Tibial nerve (tissue), 3 donors: ENCODE measurements at regions not wholly inside any gene's neighbourhood (a gene's known extent, or its start where the extent isn't known, plus 50 kb on each side); places are given as distances from the start of the nearest gene placed in this dataset.

Source experiments
- POLR2A ChIP-seq, 2 donors: fragments of 450-650 bp; IDR thresholded peaks; one replicate each; pipeline ENCODE4 v1.6.1; 2017; ENCODE audit warnings: antibody characterized with exemption in 2 of 2, mild to moderate bottlenecking in 2 of 2, moderate library complexity in 2 of 2
- TF ChIP-seq, protein P1 (sequence below), 5 experiments: fragments of 200-600 bp in 3 of 5; fragments of 450-650 bp in 2 of 5; sonication (generic) in 3 of 5; IDR thresholded peaks; one replicate each; pipeline ENCODE4 v1.5.1; 2016 to 2019; ENCODE audit warnings: antibody characterized with exemption in 5 of 5, mild to moderate bottlenecking in 3 of 5, moderate library complexity in 2 of 5

DNA sequence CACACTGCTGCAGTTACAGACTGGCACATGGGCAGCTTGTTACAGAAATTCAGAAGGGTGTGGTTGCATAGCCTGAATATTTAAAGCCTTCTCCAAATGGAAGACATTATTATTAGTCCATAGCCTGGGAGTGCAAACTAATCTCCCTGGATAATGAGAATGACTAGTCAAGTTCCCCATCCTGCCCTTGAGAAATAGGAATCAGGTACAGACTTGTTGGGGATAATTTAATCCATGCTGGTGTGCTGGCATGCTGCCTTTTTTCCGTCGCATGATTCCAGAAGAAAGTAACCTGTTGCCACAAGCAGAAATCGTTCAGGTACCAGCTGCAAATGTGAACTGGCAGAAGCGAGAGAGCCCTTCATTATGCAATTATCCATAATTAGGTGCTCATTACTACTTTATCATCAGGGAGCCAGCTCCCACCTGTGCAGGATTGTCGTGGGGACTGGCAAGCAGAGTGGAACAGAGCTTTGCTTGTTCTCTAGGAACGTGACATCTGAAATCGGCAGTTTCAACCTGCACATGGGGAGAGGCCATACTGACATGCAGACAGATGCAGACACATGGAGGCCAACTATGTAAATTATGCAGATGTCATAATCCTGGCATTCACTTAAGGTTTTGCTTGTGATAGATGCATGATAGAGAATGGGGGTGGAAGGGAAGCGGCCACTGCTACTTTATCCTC is 419.4 kb downstream of the PMP22 start:
- TF ChIP-seq, protein P1, sequence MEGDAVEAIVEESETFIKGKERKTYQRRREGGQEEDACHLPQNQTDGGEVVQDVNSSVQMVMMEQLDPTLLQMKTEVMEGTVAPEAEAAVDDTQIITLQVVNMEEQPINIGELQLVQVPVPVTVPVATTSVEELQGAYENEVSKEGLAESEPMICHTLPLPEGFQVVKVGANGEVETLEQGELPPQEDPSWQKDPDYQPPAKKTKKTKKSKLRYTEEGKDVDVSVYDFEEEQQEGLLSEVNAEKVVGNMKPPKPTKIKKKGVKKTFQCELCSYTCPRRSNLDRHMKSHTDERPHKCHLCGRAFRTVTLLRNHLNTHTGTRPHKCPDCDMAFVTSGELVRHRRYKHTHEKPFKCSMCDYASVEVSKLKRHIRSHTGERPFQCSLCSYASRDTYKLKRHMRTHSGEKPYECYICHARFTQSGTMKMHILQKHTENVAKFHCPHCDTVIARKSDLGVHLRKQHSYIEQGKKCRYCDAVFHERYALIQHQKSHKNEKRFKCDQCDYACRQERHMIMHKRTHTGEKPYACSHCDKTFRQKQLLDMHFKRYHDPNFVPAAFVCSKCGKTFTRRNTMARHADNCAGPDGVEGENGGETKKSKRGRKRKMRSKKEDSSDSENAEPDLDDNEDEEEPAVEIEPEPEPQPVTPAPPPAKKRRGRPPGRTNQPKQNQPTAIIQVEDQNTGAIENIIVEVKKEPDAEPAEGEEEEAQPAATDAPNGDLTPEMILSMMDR (IDR thresholded peaks at IDR 0.05) = no peak
- TF ChIP-seq POLR2A (IDR thresholded peaks at IDR 0.05) = no peak
